ENCODE measurements at regions not wholly inside any gene's neighbourhood (a gene's known extent, or its start where the extent isn't known, plus 50 kb on each side); places are given as distances from the start of the nearest gene placed in this dataset.

DNA sequence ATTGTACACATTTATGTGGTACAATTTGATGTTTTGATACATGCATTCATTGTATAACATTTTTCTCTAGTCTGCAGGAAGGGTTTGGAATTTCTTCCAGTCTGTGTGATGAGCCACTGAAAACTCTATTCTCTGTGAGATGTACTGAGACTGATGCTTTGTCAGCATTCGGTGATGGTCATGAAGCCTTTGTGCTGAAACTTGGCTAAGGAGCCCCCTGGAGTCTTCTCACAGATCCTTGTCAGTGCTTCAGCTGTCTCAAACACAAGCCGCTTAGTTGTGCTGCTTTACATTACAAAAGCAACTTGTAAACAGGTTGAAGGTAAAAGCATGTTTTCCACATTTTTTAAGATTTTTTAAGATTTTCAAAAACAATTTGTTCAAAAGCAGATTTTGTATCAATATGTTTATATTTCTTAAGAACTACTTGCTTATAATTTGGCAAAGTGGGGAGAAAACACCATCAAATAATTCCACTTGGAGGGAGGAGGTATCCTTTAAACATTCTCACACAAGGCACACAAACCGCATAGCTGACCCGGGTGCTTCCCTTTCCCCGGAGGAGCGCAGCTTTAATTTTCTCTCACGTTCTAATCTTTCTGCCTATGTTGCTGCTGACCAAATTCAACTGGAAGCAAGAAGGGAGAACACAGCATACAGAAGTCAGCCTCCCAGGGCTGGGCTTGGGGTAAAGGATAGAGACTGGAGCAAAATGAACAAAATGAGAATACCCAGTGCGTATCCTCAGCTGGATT is 249.8 kb upstream of the VSTM2A start:
- RAD21 ChIA-PET (ENCODE audit: low non-redundant PET in 1 of 2, low total read pairs in 2 of 2, uncharacterized antibody in 2 of 2, unreplicated experiment in 2 of 2): no interaction called here
- no peaks in the 10 kb centered on the region for H3K4me1 ChIP-seq (ENCODE audit: control insufficient read depth in 1 of 2, insufficient read depth in 2 of 2, low read length in 2 of 2)
- POLR2A ChIA-PET: no interaction called here
- no peak for ATAC-seq
- CTCF ChIA-PET: no interaction called here
- H2AFZ ChIP-seq (ENCODE audit: low read depth, low read length, poor library complexity, severe bottlenecking): no peak overlapping the region
- no peaks in the 10 kb centered on the region for H3K79me2 ChIP-seq (ENCODE audit: insufficient read depth, low read length)
- no peak overlapping the region for H3K4me2 ChIP-seq (ENCODE audit: low read length)
- no peaks in the 10 kb centered on the region for H3K36me3 ChIP-seq (ENCODE audit: control insufficient read depth in 1 of 2, insufficient read depth in 2 of 2, low read length in 2 of 2)
- no TSS peak for BruUV-seq (replicated peaks)
- H3K27me3 ChIP-seq (ENCODE audit: insufficient read depth, low read length): no peaks in the 10 kb centered on the region
- no peak overlapping the region for H3K4me3 ChIP-seq (replicated peaks in 1 of 2; ENCODE audit: low read depth in 1 of 2, low read length in 2 of 2)
- peaks cover 7 to 18% of the 10 kb centered on the region in 2 experiments; a peak in 1 of 4 replicates for H3K9me3 ChIP-seq (ENCODE audit: control insufficient read depth in 1 of 2, insufficient read depth in 1 of 2, low read depth in 1 of 2, low read length in 2 of 2)
- H4K20me1 ChIP-seq (ENCODE audit: insufficient read depth): no peaks in the 10 kb centered on the region
- DNase-seq (ENCODE audit: low read depth, low spot score): no peak
- no peak overlapping the region for H3K9ac ChIP-seq (ENCODE audit: low read length)
- H3K27ac ChIP-seq (ENCODE audit: low read depth, low read length): no peak overlapping the region
- intact Hi-C loops (cut with micrococcal nuclease): no loop called here
- no peaks in the 10 kb centered on the region for H3K9me2 ChIP-seq (ENCODE audit: insufficient read depth)
- no peak for TF ChIP-seq POLR2AphosphoS5 (IDR thresholded peaks at IDR 0.05; ENCODE audit: low read depth, low read length)
- TF ChIP-seq, protein P1, sequence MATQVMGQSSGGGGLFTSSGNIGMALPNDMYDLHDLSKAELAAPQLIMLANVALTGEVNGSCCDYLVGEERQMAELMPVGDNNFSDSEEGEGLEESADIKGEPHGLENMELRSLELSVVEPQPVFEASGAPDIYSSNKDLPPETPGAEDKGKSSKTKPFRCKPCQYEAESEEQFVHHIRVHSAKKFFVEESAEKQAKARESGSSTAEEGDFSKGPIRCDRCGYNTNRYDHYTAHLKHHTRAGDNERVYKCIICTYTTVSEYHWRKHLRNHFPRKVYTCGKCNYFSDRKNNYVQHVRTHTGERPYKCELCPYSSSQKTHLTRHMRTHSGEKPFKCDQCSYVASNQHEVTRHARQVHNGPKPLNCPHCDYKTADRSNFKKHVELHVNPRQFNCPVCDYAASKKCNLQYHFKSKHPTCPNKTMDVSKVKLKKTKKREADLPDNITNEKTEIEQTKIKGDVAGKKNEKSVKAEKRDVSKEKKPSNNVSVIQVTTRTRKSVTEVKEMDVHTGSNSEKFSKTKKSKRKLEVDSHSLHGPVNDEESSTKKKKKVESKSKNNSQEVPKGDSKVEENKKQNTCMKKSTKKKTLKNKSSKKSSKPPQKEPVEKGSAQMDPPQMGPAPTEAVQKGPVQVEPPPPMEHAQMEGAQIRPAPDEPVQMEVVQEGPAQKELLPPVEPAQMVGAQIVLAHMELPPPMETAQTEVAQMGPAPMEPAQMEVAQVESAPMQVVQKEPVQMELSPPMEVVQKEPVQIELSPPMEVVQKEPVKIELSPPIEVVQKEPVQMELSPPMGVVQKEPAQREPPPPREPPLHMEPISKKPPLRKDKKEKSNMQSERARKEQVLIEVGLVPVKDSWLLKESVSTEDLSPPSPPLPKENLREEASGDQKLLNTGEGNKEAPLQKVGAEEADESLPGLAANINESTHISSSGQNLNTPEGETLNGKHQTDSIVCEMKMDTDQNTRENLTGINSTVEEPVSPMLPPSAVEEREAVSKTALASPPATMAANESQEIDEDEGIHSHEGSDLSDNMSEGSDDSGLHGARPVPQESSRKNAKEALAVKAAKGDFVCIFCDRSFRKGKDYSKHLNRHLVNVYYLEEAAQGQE (IDR thresholded peaks at IDR 0.05; ENCODE audit: low read depth): no peak
- TF ChIP-seq, protein P2, sequence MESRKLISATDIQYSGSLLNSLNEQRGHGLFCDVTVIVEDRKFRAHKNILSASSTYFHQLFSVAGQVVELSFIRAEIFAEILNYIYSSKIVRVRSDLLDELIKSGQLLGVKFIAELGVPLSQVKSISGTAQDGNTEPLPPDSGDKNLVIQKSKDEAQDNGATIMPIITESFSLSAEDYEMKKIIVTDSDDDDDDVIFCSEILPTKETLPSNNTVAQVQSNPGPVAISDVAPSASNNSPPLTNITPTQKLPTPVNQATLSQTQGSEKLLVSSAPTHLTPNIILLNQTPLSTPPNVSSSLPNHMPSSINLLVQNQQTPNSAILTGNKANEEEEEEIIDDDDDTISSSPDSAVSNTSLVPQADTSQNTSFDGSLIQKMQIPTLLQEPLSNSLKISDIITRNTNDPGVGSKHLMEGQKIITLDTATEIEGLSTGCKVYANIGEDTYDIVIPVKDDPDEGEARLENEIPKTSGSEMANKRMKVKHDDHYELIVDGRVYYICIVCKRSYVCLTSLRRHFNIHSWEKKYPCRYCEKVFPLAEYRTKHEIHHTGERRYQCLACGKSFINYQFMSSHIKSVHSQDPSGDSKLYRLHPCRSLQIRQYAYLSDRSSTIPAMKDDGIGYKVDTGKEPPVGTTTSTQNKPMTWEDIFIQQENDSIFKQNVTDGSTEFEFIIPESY (IDR thresholded peaks at IDR 0.05; ENCODE audit: extremely low read depth, insufficient replicate concordance, low read length): no peak
- TF ChIP-seq YY1 (IDR thresholded peaks at IDR 0.05; ENCODE audit: extremely low read depth, insufficient replicate concordance, low read depth, low read length): no peak
- no peak for TF ChIP-seq POLR2A (IDR thresholded peaks at IDR 0.05; ENCODE audit: borderline replicate concordance, extremely low read depth, insufficient read depth, insufficient read length)
- TF ChIP-seq, protein P3, sequence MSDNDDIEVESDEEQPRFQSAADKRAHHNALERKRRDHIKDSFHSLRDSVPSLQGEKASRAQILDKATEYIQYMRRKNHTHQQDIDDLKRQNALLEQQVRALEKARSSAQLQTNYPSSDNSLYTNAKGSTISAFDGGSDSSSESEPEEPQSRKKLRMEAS (IDR thresholded peaks at IDR 0.05): no peak
- no peak for TF ChIP-seq EZH2 (IDR thresholded peaks at IDR 0.05)
- no peak for TF ChIP-seq EZH2phosphoT487 (IDR thresholded peaks at IDR 0.05; ENCODE audit: borderline replicate concordance)
- TF ChIP-seq CBX3 (IDR thresholded peaks at IDR 0.05; ENCODE audit: low read depth): no peak

All from HCT116 (cell line).